ENCODE measurements at regions not wholly inside any gene's neighbourhood (a gene's known extent, or its start where the extent isn't known, plus 50 kb on each side); places are given as distances from the start of the nearest gene placed in this dataset.

DNA sequence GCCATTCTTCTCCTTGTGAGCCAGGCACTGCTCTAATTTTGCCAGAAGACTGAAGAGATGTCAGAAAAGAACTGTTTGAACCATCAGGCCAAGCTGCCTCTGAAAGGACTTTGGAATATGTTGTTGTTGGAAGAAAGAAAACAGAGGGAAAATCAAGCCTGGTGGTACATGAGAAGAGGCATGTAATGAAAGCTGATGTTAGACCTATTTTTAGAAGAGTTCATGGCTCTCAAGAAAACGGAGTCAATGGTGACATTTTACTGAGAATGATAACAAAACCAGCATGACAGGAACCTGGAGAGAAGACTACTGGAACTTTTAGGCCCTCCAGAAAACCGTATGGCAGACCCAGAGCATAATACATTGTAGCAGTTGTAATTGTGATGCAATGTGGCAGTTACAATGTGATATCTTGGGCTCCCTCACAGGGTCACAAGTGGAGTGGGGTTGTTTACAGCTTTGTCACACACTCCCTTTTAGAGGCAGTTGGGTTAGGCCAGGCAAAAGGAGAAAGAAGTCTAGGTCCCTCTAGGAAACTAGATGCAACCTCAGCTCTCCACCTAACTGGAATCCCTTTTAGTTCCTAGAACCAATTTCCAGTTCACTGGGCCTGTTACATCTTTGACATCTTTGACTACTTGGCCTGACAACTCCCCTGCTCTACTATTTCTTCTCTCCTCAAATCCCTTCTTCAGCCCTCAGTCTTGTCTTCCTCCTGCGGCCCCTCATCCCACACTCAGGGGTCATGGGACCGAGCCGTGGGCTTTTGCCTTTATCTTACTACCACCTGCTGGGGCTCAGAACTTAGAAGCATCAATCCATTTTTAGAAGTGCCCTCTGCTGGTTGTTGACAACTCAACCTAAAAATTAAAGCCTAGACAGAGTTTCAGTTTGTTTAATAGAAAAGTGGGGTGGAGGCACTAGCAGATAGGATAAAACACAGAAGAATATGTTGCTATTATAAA, 61.2 kb upstream of the JAK2 start (continued):
- TF ChIP-seq ZFX (CRISPR knock-in tag; IDR thresholded peaks at IDR 0.05) (no peak), TBL1XR1 (IDR thresholded peaks at IDR 0.05; ENCODE audit: low read length in 2 of 2) (peak in 1 of 2 experiments; percentile 36; a peak in 1 of 4 replicates), ZNF217 (CRISPR knock-in tag; IDR thresholded peaks at IDR 0.05) (no peak), TAF9B (IDR thresholded peaks at IDR 0.05; ENCODE audit: partially characterized antibody) (no peak), ZNF253 (CRISPR knock-in tag; conservative IDR thresholded peaks at IDR 0.05) (no peak), SMARCE1 (IDR thresholded peaks at IDR 0.05) (no peak), NBN (IDR thresholded peaks at IDR 0.05; ENCODE audit: low read depth) (peak; percentile 36; the same call in 1 of the 2 replicates), TAL1 (IDR thresholded peaks at IDR 0.05) (peak; percentile 26; the same call in 1 of the 2 replicates), NFIC (IDR thresholded peaks at IDR 0.05) (peak; percentile 14; the same call in 1 of the 2 replicates), GATAD2B (IDR thresholded peaks at IDR 0.05; ENCODE audit: borderline replicate concordance) (no peak), BDP1 (IDR thresholded peaks at IDR 0.05; ENCODE audit: insufficient read depth, insufficient read length) (no peak)
- TF ChIP-seq, protein P1, sequence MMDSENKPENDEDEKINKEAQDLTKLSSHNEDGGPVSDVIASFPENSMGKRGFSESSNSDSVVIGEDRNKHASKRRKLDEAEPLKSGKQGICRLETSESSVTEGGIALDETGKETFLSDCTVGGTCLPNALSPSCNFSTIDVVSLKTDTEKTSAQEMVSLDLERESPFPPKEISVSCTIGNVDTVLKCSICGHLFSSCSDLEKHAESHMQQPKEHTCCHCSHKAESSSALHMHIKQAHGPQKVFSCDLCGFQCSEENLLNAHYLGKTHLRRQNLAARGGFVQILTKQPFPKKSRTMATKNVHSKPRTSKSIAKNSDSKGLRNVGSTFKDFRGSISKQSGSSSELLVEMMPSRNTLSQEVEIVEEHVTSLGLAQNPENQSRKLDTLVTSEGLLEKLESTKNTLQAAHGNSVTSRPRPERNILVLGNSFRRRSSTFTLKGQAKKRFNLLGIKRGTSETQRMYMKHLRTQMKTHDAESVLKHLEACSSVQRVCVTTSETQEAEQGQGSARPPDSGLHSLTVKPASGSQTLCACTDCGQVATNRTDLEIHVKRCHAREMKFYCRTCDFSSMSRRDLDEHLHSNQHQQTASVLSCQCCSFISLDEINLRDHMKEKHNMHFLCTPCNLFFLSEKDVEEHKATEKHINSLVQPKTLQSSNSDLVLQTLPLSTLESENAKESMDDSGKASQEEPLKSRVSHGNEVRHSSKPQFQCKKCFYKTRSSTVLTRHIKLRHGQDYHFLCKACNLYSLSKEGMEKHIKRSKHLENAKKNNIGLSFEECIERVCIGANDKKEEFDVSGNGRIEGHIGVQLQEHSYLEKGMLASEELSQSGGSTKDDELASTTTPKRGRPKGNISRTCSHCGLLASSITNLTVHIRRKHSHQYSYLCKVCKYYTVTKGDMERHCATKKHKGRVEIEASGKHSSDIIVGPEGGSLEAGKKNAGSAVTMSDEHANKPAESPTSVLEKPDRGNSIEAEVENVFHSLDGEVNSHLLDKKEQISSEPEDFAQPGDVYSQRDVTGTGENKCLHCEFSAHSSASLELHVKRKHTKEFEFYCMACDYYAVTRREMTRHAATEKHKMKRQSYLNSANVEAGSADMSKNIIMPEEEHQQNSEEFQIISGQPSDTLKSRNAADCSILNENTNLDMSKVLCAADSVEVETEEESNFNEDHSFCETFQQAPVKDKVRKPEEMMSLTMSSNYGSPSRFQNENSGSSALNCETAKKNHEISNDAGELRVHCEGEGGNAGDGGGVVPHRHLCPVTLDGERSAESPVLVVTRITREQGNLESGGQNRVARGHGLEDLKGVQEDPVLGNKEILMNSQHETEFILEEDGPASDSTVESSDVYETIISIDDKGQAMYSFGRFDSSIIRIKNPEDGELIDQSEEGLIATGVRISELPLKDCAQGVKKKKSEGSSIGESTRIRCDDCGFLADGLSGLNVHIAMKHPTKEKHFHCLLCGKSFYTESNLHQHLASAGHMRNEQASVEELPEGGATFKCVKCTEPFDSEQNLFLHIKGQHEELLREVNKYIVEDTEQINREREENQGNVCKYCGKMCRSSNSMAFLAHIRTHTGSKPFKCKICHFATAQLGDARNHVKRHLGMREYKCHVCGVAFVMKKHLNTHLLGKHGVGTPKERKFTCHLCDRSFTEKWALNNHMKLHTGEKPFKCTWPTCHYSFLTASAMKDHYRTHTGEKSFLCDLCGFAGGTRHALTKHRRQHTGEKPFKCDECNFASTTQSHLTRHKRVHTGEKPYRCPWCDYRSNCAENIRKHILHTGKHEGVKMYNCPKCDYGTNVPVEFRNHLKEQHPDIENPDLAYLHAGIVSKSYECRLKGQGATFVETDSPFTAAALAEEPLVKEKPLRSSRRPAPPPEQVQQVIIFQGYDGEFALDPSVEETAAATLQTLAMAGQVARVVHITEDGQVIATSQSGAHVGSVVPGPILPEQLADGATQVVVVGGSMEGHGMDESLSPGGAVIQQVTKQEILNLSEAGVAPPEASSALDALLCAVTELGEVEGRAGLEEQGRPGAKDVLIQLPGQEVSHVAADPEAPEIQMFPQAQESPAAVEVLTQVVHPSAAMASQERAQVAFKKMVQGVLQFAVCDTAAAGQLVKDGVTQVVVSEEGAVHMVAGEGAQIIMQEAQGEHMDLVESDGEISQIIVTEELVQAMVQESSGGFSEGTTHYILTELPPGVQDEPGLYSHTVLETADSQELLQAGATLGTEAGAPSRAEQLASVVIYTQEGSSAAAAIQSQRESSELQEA (IDR thresholded peaks at IDR 0.05; ENCODE audit: low read depth): no peak
- TF ChIP-seq, protein P2, sequence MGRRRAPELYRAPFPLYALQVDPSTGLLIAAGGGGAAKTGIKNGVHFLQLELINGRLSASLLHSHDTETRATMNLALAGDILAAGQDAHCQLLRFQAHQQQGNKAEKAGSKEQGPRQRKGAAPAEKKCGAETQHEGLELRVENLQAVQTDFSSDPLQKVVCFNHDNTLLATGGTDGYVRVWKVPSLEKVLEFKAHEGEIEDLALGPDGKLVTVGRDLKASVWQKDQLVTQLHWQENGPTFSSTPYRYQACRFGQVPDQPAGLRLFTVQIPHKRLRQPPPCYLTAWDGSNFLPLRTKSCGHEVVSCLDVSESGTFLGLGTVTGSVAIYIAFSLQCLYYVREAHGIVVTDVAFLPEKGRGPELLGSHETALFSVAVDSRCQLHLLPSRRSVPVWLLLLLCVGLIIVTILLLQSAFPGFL (CRISPR knock-in tag; IDR thresholded peaks at IDR 0.05): no peak
- TF ChIP-seq, protein P3, sequence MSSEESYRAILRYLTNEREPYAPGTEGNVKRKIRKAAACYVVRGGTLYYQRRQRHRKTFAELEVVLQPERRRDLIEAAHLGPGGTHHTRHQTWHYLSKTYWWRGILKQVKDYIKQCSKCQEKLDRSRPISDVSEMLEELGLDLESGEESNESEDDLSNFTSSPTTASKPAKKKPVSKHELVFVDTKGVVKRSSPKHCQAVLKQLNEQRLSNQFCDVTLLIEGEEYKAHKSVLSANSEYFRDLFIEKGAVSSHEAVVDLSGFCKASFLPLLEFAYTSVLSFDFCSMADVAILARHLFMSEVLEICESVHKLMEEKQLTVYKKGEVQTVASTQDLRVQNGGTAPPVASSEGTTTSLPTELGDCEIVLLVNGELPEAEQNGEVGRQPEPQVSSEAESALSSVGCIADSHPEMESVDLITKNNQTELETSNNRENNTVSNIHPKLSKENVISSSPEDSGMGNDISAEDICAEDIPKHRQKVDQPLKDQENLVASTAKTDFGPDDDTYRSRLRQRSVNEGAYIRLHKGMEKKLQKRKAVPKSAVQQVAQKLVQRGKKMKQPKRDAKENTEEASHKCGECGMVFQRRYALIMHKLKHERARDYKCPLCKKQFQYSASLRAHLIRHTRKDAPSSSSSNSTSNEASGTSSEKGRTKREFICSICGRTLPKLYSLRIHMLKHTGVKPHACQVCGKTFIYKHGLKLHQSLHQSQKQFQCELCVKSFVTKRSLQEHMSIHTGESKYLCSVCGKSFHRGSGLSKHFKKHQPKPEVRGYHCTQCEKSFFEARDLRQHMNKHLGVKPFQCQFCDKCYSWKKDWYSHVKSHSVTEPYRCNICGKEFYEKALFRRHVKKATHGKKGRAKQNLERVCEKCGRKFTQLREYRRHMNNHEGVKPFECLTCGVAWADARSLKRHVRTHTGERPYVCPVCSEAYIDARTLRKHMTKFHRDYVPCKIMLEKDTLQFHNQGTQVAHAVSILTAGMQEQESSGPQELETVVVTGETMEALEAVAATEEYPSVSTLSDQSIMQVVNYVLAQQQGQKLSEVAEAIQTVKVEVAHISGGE (CRISPR knock-in tag; IDR thresholded peaks at IDR 0.05): no peak
